GM12878 (cell line): ENCODE measurements at regions not wholly inside any gene's neighbourhood (a gene's known extent, or its start where the extent isn't known, plus 50 kb on each side); places are given as distances from the start of the nearest gene placed in this dataset.

Experiments
- CTCF ChIP-seq, 3 experiments: IDR thresholded peaks in 2 of 3; conservative IDR thresholded peaks in 1 of 3; 2 replicates each; pipeline ENCODE4 v1.5.1; 2011; ENCODE audit warnings: low read depth in 3 of 3, low read length in 3 of 3, mild to moderate bottlenecking in 3 of 3, control low read depth in 2 of 3, moderate library complexity in 2 of 3, inconsistent platforms in 1 of 3, mixed read lengths in 1 of 3; ENCODE audit not compliant: control insufficient read depth in 2 of 3, insufficient read depth in 1 of 3; ENCODE audit errors: extremely low read depth in 1 of 3
- ZNF274 ChIP-seq: IDR thresholded peaks from one replicate; pipeline ENCODE4 v1.8.0; 2011; ENCODE audit not compliant: insufficient read length, insufficient read depth

DNA sequence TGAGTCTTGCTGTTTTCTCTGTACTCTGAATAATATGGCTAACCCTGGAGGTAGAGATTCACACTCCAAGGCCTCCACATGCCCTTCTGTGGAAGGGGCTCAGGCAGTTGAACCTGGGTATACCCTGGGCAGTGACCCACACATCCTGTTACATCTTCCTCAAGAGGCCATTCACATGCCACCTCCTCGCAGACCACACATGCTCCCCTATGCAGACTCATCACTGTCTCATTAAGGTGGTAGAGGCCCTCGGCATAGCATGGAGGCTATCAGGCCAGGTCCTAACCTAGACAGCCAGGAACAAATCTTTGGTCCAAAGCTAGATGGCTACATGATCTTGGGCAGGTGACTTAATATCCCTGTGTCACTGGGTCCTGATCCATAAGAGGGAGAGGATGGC lies 363.9 kb upstream of the ZNF507 start:
- TF ChIP-seq CTCF (IDR thresholded peaks at IDR 0.05 in 2 of 3, conservative IDR thresholded peaks at IDR 0.05 in 1 of 3; ENCODE audit: control insufficient read depth in 2 of 3, extremely low read depth in 1 of 3, insufficient read depth in 1 of 3, low read depth in 3 of 3, low read length in 3 of 3) (no peak), ZNF274 (no peak)
